HG03025 (cell line): ENCODE measurements at regions not wholly inside any gene's neighbourhood (a gene's known extent, or its start where the extent isn't known, plus 50 kb on each side); places are given as distances from the start of the nearest gene placed in this dataset.

Experiments
- ATAC-seq: cut with Tn5 transposase; IDR thresholded peaks from one replicate; pipeline ENCODE4 v1.9.1; 2021; ENCODE audit warnings: mild to moderate bottlenecking, moderate library complexity; ENCODE audit not compliant: unreplicated experiment, low FRiP score

GRCh38 chr3:14304101-14305045 lies 98.0 kb upstream of the SLC6A6 start:
- no peak for ATAC-seq

GRCh38 chr3:14305324-14305723 lies 97.1 kb upstream of the SLC6A6 start:
- no peak for ATAC-seq

- ATAC-seq = no peak
Observed at GRCh38 chr3:14306142-14306541, 96.3 kb upstream of the SLC6A6 start.

GRCh38 chr3:14307656-14308302 lies 94.6 kb upstream of the SLC6A6 start:
- ATAC-seq = no peak

GRCh38 chr3:14311729-14312128 lies 90.7 kb upstream of the SLC6A6 start:
- no peak for ATAC-seq

GRCh38 chr3:14312375-14312774 lies 90.0 kb upstream of the SLC6A6 start:
- ATAC-seq = no peak

- ATAC-seq = no peak
Observed at GRCh38 chr3:14317057-14317553, 85.3 kb upstream of the SLC6A6 start.

GRCh38 chr3:14318646-14319045 lies 83.8 kb upstream of the SLC6A6 start:
- no peak for ATAC-seq

GRCh38 chr3:14319654-14320182 lies 82.7 kb upstream of the SLC6A6 start:
- peak; percentile 95 for ATAC-seq

- no peak for ATAC-seq
Observed at GRCh38 chr3:14320219-14320618, 82.2 kb upstream of the SLC6A6 start.

- no peak for ATAC-seq
Observed at GRCh38 chr3:14322001-14322400, 80.4 kb upstream of the SLC6A6 start.

GRCh38 chr3:14322667-14323295 lies 79.6 kb upstream of the SLC6A6 start:
- no peak for ATAC-seq

GRCh38 chr3:14323401-14324223 lies 78.8 kb upstream of the SLC6A6 start:
- ATAC-seq = no peak

GRCh38 chr3:14324224-14324944 lies 78.0 kb upstream of the SLC6A6 start:
- ATAC-seq = no peak

- no peak for ATAC-seq
Observed at GRCh38 chr3:14328422-14328821, 74.0 kb upstream of the SLC6A6 start.

- no peak for ATAC-seq
Observed at GRCh38 chr3:14329116-14329830, 73.1 kb upstream of the SLC6A6 start.

GRCh38 chr3:14329842-14330241 lies 72.6 kb upstream of the SLC6A6 start:
- no peak for ATAC-seq

- no peak for ATAC-seq
Observed at GRCh38 chr3:14330508-14330907, 71.9 kb upstream of the SLC6A6 start.

- no peak for ATAC-seq
Observed at GRCh38 chr3:14331251-14331650, 71.2 kb upstream of the SLC6A6 start.
